ENCODE measurements at regions not wholly inside any gene's neighbourhood (a gene's known extent, or its start where the extent isn't known, plus 50 kb on each side); places are given as distances from the start of the nearest gene placed in this dataset.

DNA sequence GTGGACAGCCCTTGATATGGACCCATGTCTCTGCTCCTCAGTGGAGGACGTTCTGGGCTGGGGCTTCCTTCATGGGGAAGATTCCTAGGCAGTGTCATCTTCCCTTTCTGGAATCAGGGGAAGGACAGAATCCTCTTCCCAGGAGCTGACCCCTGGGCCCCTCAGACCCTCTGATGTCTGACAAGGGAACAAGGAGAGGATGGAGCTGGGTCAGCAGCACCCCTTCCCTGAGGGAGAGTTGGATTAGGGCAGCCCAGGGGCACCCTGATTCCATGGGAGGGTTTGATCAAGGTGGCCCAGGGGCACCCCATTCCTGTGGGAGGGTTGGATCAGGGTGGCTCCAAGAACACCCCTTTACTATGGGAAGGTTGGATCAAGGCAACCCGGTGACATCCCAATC, 86.5 kb downstream of the ACKR3 start:
- DNase-seq (ENCODE audit: low spot score), result no peak

- no peak for DNase-seq (ENCODE audit: low spot score)
Observed at GRCh38 chr2:236656721-236657120, 87.1 kb downstream of the ACKR3 start.

DNA sequence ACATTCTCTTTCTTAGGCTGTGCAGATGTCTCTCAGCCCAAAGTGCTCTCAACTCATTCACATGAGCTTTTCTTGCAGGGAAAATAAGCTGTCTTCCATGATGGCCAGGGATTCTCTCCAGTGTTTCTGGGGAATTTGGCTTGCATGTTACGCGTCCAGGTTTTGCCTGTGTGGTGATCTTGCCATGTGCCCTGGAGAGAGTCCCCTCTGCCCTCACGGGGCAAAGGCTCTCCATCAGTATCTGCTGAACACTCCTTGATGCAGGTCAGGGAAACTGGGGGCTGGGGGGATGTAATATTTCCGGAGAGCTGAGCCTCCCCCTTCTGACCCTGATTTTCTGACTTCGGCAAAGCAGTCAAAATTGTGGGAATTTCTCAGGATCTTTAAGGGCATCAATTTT, 87.6 kb downstream of the ACKR3 start:
- DNase-seq (ENCODE audit: low spot score), result no peak

- no peak for DNase-seq (ENCODE audit: low spot score)
Observed at GRCh38 chr2:236657801-236658200, 88.2 kb downstream of the ACKR3 start.

DNA sequence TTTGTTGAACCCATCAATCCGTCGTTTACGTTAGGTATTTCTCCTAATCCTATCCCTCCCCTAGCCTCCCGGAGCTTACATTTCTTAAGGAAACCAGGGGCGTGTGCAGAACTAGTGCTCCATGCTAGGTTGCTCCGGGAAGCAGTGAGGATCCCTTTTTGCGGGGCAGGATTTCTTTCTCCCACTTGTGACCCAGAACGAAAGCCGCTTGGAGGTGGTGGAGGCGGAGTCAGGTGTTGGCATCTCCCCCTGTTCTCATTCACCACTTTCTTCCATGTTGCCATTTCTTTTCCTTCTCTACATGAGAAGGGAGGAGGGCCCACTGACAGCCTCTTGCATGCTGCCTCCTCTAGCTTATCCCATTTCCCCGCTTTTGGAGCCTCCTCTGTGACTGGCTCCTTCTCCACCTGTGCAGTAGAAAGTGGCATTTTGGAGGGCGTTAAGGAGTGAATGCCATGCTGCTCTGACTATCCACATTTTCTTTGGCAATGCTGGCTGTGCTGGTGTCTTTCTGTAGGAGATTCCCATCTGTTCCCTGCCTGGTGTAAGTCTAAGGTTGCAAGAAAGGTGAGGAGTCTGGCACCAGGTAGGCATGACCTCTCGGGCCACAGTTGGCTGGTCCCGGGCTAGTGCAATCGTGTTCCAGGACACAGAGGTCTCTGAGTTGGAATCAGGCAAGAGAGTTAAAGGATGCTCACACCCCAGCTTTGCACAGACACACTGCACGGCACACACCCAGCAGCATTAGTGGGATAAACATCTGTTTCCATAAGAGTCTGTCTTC, 89.5 kb downstream of the ACKR3 start:
- no peak for DNase-seq (ENCODE audit: low spot score)

DNA sequence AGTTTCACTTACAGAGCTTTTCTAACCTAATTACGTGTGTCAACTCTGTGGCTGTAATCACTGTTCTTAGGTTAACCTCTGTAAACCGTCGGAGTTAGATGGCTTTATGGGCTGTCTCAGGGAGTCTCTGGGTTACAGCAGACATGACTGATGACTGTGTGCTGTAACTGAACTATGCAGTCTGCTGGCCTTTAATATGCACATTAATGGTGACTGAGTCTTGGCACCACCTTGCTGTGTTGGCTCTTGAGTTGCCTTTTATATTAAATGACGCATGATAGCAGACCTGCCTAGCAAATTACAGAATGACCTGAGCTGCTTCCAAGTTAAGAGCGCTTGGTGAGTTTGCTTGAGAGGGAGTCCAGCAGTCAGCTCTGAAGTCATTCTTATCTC, 90.1 kb downstream of the ACKR3 start:
- DNase-seq (ENCODE audit: low spot score), result no peak

DNA sequence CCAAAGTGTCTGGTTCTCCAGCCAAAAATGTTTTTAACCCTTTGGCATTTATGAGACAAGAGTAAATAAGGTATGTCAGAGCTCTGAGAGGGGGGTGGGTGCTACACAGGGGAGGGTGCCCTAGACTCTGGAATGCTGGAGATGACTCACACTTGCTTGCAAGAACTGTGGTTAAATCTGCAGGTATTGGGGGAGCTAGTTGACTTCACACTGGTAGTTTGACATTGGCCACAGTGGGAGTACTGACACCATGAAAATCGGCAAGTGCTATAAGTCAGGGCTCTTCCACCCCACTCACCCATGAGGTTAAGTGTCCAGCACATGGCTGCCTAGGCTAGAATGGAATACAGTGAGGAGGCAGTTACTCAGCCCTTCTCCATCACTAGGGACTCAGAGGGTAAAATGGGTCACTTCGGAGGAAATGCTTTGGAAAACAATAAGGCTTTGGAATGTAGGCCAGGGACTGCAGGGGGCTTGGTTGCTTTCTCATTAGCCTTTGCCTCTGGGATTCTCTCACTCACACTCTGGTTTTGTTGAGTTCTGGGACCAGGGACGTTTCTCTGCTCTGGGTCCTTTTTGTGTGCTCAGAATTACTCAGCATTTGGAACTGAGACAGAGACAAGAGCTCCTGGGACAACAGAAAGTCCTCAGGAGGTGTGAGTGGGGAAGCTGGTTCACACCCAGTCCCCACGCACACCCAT, 91.6 kb downstream of the ACKR3 start:
- DNase-seq (ENCODE audit: low spot score), result no peak

DNA sequence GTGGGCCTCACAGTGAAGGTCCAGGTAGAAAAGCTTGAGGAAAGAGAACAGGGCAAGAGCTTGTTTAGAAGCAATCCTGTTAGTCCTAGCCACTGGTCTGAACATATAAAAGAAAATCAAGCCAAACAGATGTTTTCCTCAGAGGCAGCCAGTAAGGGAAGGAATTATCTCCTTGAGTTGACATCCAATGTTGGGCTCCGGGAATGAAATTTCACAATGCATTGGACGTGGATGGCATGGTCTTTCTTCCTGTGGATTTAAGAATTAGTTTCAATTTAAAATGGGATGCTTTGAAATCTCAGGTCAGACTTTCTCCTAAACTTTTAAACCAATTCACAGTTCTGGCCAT, 92.1 kb downstream of the ACKR3 start:
- no peak for DNase-seq (ENCODE audit: low spot score)

DNA sequence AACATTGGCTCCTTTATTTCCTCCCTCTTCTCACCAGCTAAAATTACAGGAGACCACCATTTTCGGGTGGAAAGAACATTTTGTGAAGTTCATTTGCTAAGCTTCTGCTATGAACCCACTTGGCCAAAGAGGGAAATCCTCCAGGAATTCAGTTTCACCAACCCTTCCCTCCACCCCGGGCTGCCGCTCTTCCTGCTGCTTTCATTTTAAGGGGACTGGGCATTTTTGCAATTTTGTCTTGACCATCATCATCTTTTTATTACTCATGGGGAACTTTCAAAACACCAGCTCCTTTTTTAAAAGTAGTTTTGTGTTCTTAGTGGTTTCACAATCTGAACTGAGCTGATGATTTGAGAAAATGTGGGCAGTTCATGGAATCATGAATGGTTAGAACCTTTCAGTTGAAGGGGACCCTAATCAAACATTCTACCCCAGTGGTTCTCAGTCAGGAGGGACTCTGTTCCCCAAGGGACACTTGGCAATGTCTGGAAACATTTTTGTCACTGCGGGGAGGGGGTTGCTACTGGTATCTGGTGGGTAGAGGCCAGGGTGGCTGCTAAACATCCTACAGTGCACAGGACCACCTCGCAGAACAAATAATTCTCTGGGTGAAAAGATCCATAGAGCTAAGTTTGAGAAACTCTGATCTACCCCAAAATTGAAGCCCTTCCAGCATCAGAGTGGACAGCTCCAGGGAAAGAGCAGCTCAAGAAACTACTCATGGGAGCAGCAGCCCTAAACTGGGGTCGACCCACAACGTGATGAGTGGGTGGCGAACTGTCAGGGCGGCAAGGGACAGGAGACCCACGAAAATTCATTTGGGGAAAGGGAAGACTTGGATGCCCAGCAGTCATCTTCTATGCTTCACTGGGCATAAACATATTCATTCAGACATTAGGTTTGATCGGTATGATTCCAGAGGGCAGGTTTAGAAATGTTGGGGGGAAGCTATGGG, 92.9 kb downstream of the ACKR3 start:
- no peak for DNase-seq (ENCODE audit: low spot score)

DNA sequence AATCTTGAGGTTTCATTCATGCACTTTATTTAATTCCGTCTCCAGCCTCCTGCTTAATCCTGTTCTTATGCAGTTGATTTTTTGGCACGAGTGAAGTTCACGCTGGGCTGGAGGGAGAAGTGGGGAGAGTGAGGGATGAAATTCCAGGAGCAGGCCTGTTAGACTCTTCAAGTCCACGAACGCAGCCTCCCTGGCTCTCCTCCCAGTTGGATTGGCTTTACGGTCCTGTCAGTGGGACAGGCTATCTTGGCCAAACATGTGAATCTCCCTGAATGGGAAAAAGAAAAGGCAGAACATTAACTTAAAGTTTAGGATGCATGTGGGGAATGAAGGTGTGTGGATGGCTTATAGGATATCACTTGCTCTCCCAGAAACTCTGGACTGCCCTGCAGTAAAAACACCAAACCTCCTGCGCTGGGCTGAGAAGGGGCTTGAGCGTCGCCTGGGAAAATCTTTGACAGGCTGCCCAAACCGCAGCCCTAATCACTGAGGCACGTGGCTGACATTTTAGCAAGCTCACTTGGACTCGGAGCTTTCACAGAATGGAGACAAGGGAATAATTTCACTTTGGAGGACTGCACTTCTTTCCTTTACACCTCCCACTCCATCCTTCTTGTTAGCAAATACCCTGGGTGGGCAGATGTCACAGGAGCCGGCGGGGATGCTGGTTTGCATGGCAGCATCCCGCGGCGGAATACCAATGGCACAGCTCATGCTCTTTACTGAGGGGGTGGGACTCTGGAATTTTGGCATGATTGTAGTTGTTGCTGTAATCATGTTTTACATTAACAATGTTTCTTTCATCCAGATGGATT, 93.9 kb downstream of the ACKR3 start:
- DNase-seq (ENCODE audit: low spot score), result no peak

DNA sequence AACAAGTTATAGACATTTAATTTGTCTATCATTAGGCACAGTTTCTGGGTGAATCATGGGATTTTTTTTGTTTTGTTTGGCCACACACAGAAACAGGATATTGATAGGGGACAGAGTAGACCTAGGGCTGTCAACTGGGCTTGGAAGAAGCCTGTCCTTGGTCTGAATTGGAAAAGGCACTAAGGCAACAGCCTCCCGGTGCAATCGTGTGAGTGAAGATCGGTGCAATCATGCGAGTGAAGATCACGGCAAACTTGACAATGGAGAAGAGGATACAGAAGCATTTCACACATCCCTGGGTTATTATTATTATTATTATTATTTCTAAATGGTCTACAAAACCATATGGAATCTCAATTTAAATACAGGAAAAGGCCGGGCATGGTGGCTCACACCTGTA, 94.5 kb downstream of the ACKR3 start:
- DNase-seq (ENCODE audit: low spot score), result no peak

DNA sequence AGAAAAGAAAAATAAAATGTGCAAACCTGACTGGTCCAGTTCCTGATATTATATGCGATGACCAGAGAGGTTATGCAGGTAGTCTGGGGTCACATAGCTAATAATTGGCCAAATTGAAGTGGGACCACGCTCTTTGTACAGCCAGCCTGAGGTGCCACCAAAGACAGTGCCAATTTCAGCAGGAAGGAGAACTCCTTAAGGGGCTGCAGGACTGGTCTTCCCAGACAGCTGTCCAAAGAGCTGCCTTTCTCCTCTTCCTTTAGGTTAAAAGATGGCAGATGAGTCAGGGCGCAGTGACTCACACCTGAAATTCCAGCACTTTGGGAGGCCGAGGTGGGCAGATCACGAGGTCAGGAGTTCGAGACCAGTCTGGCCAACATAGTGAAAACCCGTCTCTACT, 95.5 kb downstream of the ACKR3 start:
- DNase-seq (ENCODE audit: low spot score), result no peak

- DNase-seq (ENCODE audit: low spot score), result no peak
Observed at GRCh38 chr2:236665572-236666118, 96.0 kb downstream of the ACKR3 start.

GRCh38 chr2:236666646-236667204, 97.1 kb downstream of the ACKR3 start:
- DNase-seq (ENCODE audit: low spot score), result no peak

- no peak for DNase-seq (ENCODE audit: low spot score)
Observed at GRCh38 chr2:236667526-236667925, 97.9 kb downstream of the ACKR3 start.

GRCh38 chr2:236668531-236668969, 98.9 kb downstream of the ACKR3 start:
- no peak for DNase-seq (ENCODE audit: low spot score)

DNA sequence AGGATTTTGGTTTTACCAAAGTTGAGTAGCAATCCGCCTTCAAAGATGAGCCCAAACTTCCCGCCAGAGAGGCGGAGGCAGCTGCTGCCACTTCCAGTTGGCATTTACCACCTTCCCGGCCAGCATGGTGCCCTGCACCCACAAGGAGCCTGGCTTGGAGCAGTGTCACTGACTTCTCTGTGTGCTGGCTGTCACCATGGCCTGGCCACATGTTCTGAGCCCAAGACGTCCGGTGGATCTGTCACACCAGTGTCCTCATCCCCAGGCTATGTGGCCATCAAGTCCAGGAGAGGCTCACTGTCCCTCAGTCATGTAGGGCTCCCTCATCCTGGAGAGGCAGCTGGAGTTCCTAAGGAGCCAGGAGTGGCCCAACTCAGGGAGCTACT, 100.6 kb downstream of the ACKR3 start:
- DNase-seq (ENCODE audit: low spot score), result no peak

- no peak for DNase-seq (ENCODE audit: low spot score)
Observed at GRCh38 chr2:236671896-236672562, 102.4 kb downstream of the ACKR3 start.

GRCh38 chr2:236672606-236673005, 103.0 kb downstream of the ACKR3 start:
- DNase-seq (ENCODE audit: low spot score), result no peak

GRCh38 chr2:236673126-236673822, 103.6 kb downstream of the ACKR3 start:
- no peak for DNase-seq (ENCODE audit: low spot score)

All from pons (tissue), 1 donor.